B cell (primary cell): ENCODE measurements at regions not wholly inside any gene's neighbourhood (a gene's known extent, or its start where the extent isn't known, plus 50 kb on each side); places are given as distances from the start of the nearest gene placed in this dataset.

Source experiments
- EZH2 ChIP-seq: IDR thresholded peaks from 2 replicates; pipeline ENCODE4 v1.6.1; 2012; ENCODE audit warnings: borderline replicate concordance, low read depth, mild to moderate bottlenecking, moderate library complexity, low read length; ENCODE audit not compliant: insufficient read depth, poor library complexity, severe bottlenecking
- TF ChIP-seq, protein P1 (sequence below): fragments of 200-600 bp; IDR thresholded peaks from one replicate; pipeline ENCODE4 v1.8.0; 2022; ENCODE audit warnings: antibody characterized with exemption, mild to moderate bottlenecking

DNA sequence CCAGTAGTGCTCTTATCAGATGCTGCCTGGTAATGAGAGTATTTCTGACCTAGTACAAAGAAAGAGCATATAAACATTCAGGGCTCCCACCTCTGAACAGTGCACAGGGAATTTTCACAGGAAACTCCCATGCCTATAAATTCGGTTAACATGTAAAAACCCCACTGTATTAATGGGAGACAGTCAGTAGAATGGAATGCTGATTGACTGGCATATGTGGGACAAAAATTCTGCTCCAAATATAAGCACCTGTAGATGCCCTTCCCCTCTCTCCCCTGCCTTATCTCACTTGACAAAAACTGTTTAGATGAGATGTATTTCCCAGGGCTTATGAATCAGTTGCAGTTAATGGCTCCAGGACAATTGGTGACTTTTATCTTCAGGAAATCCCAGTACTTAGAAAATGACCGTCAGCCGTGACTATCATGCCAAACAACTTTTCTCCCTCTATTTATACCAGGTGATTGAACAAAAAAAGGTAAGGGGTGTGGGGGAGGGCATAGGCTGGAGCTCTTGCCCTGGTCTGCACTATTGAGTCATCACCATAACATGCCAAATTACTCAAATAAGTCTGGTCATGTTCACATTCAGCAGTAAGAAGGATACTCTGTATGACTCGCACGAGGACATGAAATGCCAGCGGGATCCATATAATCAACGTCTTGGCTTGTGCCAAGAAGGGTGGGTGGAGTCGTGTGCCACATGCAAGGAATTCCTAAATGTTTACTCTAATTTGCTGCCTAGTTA lies 176.4 kb upstream of the BMP2 start:
- no peak for TF ChIP-seq EZH2
- TF ChIP-seq, protein P1, sequence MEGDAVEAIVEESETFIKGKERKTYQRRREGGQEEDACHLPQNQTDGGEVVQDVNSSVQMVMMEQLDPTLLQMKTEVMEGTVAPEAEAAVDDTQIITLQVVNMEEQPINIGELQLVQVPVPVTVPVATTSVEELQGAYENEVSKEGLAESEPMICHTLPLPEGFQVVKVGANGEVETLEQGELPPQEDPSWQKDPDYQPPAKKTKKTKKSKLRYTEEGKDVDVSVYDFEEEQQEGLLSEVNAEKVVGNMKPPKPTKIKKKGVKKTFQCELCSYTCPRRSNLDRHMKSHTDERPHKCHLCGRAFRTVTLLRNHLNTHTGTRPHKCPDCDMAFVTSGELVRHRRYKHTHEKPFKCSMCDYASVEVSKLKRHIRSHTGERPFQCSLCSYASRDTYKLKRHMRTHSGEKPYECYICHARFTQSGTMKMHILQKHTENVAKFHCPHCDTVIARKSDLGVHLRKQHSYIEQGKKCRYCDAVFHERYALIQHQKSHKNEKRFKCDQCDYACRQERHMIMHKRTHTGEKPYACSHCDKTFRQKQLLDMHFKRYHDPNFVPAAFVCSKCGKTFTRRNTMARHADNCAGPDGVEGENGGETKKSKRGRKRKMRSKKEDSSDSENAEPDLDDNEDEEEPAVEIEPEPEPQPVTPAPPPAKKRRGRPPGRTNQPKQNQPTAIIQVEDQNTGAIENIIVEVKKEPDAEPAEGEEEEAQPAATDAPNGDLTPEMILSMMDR = no peak
